Type B pancreatic cell (in vitro differentiated cells): ENCODE measurements at regions not wholly inside any gene's neighbourhood (a gene's known extent, or its start where the extent isn't known, plus 50 kb on each side); places are given as distances from the start of the nearest gene placed in this dataset.

ENCODE experiments used
- DNase-seq: peaks from one replicate; pipeline ENCODE4 v3.0.0; 2021; ENCODE audit warnings: mixed read lengths; ENCODE audit not compliant: unreplicated experiment; ENCODE audit errors: extremely low spot score
- H3K27ac Mint-ChIP-seq: 2 replicates; pipeline ENCODE4 v1.8.0; 2021; ENCODE audit warnings: mild to moderate bottlenecking, mixed read lengths
- H3K27me3 Mint-ChIP-seq: 2 replicates; pipeline ENCODE4 v1.8.0; 2021; ENCODE audit warnings: mixed read lengths
- H3K36me3 Mint-ChIP-seq: 2 replicates; pipeline ENCODE4 v1.8.0; 2021; ENCODE audit warnings: mixed read lengths
- H3K4me1 Mint-ChIP-seq: one replicate; pipeline ENCODE4 v1.8.0; 2021; ENCODE audit warnings: mixed read lengths; ENCODE audit not compliant: unreplicated experiment
- H3K4me3 Mint-ChIP-seq: 2 replicates; pipeline ENCODE4 v1.8.0; 2021; ENCODE audit warnings: mild to moderate bottlenecking, mixed read lengths
- H3K9me3 Mint-ChIP-seq: 2 replicates; pipeline ENCODE4 v1.8.0; 2021; ENCODE audit warnings: mixed read lengths
- TF ChIP-seq, protein P1 (sequence below): fragments of 200-600 bp; sonication (generic); conservative IDR thresholded peaks from 2 replicates; pipeline ENCODE4 v1.5.0; 2021; ENCODE audit warnings: antibody characterized with exemption, mild to moderate bottlenecking

DNA sequence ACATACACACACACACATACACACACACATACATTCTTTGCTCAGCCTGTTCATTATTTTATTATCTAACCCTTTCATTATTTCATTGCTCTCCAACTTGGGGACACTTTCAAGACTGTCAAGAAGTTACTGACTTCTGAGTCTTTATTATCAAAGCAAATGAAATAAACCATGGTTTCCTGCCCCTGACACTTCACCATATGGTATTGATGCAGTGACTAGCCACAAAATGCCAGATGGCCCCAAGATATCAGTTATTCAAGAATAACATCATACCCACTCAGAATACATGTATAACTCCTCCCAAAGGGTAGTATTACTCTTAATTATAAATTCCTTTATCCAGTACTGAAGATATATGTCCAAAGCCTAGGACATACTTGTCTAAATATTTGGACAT is 197.3 kb downstream of the MRPL39 start:
- no peaks in the 10 kb centered on the region for H3K9me3 Mint-ChIP-seq
- H3K4me3 Mint-ChIP-seq, result no peak overlapping the region
- no peaks in the 10 kb centered on the region for H3K4me1 Mint-ChIP-seq
- no peak overlapping the region for H3K27ac Mint-ChIP-seq
- no peak for DNase-seq
- peaks cover 6% of the 10 kb centered on the region for H3K27me3 Mint-ChIP-seq
- TF ChIP-seq, protein P1, sequence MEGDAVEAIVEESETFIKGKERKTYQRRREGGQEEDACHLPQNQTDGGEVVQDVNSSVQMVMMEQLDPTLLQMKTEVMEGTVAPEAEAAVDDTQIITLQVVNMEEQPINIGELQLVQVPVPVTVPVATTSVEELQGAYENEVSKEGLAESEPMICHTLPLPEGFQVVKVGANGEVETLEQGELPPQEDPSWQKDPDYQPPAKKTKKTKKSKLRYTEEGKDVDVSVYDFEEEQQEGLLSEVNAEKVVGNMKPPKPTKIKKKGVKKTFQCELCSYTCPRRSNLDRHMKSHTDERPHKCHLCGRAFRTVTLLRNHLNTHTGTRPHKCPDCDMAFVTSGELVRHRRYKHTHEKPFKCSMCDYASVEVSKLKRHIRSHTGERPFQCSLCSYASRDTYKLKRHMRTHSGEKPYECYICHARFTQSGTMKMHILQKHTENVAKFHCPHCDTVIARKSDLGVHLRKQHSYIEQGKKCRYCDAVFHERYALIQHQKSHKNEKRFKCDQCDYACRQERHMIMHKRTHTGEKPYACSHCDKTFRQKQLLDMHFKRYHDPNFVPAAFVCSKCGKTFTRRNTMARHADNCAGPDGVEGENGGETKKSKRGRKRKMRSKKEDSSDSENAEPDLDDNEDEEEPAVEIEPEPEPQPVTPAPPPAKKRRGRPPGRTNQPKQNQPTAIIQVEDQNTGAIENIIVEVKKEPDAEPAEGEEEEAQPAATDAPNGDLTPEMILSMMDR, result no peak
- H3K36me3 Mint-ChIP-seq, result no peaks in the 10 kb centered on the region

DNA sequence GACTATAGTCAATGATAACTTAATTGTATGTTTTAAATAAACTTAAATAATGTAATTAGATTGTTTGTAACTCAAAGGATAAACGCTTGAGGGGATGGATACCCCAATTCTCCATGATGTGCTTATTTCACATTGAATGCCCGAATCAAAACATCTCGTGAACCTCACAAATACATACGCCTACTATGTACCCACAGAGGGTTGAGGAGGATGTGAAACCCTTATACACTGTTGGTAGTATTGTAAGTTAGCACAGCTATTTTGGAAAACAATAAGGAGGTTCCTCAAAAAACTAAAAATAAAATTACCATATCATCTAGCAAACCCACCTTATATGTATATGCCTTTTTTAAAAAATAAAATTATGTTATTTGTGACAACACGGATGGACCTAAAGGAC is 198.6 kb downstream of the MRPL39 start:
- Mint-ChIP-seq H3K27ac (no peak overlapping the region), H3K9me3 (no peaks in the 10 kb centered on the region), H3K36me3 (no peaks in the 10 kb centered on the region), H3K27me3 (peaks cover 6% of the 10 kb centered on the region), H3K4me3 (no peak overlapping the region), H3K4me1 (no peaks in the 10 kb centered on the region)
- TF ChIP-seq, protein P1, result no peak
- no peak for DNase-seq

DNA sequence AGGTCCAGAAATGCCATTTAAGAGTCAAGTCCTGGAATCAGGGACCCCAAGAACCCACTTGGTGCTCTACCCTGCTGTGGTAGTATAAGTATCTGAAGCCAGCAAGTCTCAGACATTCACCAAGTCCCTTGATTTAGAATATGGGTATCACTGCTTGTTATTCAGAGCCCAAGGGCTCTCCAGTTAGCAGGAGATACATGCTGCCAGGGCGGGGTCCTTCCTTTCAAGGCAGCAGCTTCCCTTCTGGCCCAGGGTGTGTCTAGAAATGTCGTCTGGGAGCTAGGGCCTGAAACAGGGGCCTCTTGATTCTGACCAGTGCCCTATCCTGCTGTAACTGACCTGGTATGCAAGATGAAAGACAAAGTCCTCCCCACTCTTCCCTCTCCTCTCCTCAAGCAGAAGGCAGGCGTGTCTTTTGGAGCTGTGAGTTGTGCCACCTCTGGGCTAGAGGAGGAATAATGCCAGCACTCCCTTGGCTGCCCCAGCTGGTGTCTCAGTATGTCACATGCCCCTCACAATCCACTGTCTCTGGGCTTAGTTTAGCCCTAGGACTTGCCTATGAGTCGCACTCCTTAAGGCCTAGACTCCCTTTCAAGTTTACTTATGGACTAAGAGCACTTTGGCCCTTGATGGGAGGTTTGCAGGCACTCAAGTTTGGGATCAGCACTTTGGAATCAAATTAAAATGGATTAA is 200.2 kb downstream of the MRPL39 start:
- H3K9me3 Mint-ChIP-seq, result no peaks in the 10 kb centered on the region
- H3K27ac Mint-ChIP-seq, result no peak overlapping the region
- no peaks in the 10 kb centered on the region for H3K4me1 Mint-ChIP-seq
- TF ChIP-seq, protein P1, result no peak
- H3K36me3 Mint-ChIP-seq, result no peaks in the 10 kb centered on the region
- peaks cover 6% of the 10 kb centered on the region for H3K27me3 Mint-ChIP-seq
- no peak for DNase-seq
- H3K4me3 Mint-ChIP-seq, result no peak overlapping the region

DNA sequence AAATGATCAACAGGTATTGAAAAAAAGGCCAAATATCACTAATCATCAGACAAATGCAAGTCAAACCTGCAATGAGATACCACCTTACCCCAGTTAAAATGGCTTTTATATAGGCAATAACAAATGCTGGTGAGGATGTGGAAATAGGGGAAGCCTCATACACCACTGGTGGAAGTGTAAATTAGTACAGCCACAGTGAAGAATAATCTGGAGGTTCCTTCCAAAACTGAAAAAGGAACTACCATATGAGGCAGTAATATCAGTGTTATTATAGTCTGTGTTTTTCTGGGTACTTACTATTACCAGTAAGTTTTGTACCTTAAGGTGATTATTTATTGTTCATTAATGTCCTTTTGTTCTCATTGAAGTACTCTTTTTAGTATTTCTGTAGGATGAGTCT is 201.3 kb downstream of the MRPL39 start:
- TF ChIP-seq, protein P1, result no peak
- H3K36me3 Mint-ChIP-seq, result no peaks in the 10 kb centered on the region
- no peaks in the 10 kb centered on the region for H3K4me1 Mint-ChIP-seq
- H3K27me3 Mint-ChIP-seq, result peaks cover 3% of the 10 kb centered on the region
- no peak overlapping the region for H3K27ac Mint-ChIP-seq
- peaks cover 6% of the 10 kb centered on the region for H3K9me3 Mint-ChIP-seq
- no peak for DNase-seq
- H3K4me3 Mint-ChIP-seq, result no peak overlapping the region

DNA sequence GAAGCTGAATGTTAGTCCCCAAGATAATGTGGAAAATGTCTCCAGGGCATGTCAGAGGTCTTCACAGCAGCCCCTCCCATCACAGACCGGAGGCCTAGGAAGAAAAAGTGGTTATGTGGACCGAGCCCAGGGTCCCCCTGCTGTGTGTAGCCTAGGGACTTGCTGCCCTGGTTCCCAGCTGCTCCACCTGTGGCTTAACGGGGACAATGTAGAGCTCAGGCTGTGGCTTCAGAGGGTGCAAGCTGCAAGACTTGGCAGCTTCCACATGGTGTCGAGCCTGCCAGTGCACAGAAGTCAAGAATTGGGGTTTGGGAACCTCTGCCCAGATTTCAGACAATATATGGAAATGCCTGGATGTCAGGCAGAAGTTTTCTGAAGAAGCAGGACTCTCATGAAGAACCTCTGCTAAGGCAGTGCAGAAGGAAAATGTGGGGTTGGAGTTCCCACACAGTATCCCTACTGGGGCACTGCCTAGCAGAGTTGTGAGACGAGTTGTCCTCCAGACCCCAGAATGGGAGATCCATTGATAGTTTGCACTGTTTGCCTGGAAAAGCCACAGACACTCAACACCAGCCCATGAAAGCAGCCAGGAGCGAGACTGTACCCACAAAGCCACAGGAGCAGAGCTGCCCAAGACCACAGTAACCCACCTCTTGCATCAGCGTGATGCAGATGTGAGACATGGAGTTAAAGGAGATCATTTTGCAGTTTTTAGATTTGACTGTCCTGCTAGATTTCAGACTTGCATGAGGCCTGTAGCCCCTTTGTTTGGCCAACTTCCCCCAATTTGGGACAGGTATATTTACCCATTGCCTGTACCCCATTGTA is 204.9 kb downstream of the MRPL39 start:
- no peaks in the 10 kb centered on the region for H3K4me1 Mint-ChIP-seq
- H3K27me3 Mint-ChIP-seq, result no peaks in the 10 kb centered on the region
- DNase-seq, result no peak
- H3K36me3 Mint-ChIP-seq, result no peaks in the 10 kb centered on the region
- H3K9me3 Mint-ChIP-seq, result peaks cover 11% of the 10 kb centered on the region
- H3K27ac Mint-ChIP-seq, result no peak overlapping the region
- TF ChIP-seq, protein P1, result no peak
- no peak overlapping the region for H3K4me3 Mint-ChIP-seq
